Neutrophil (primary cell): ENCODE measurements at regions not wholly inside any gene's neighbourhood (a gene's known extent, or its start where the extent isn't known, plus 50 kb on each side); places are given as distances from the start of the nearest gene placed in this dataset.
"Not testable (repeated sequence)": the region's sequence is repeated elsewhere in the genome, so short reads cannot be mapped to it uniquely, and the experiment has no call there.

ENCODE experiments used
- H3K27ac ChIP-seq: fragments of 200-600 bp; sonication (generic); 2 replicates; pipeline ENCODE4 v1.5.1; 2016; ENCODE audit warnings: mild to moderate bottlenecking, moderate library complexity
- H3K27me3 ChIP-seq: fragments of 200-600 bp; sonication (generic); 2 replicates; pipeline ENCODE4 v1.6.0; 2016; ENCODE audit warnings: mild to moderate bottlenecking
- H3K36me3 ChIP-seq: fragments of 200-600 bp; sonication (generic); 2 replicates; pipeline ENCODE4 v1.5.1; 2017
- H3K4me1 ChIP-seq, 2 experiments: fragments of 200-600 bp in 1 of 2; sonication (generic) in 1 of 2; 1 replicate in 1 of 2; 2 replicates in 1 of 2; pipeline versions ENCODE4 v1.5.1 to v1.6.1; 2013 to 2016; ENCODE audit warnings: low read depth in 1 of 2, low read length in 1 of 2, mild to moderate bottlenecking in 1 of 2, moderate library complexity in 1 of 2; ENCODE audit not compliant: control insufficient read depth in 1 of 2, insufficient read depth in 1 of 2
- H3K4me3 ChIP-seq, 2 experiments: fragments of 200-600 bp in 1 of 2; sonication (generic) in 1 of 2; 1 replicate in 1 of 2; 2 replicates in 1 of 2; pipeline ENCODE4 v1.5.1; 2013 to 2016; ENCODE audit warnings: low read depth in 1 of 2, low read length in 1 of 2, mild to moderate bottlenecking in 1 of 2, moderate library complexity in 1 of 2
- H3K9me3 ChIP-seq: fragments of 200-600 bp; sonication (generic); 2 replicates; pipeline ENCODE4 v1.5.1; 2016
- CTCF ChIP-seq: fragments of 200-600 bp; sonication (generic); IDR thresholded peaks from 2 replicates; pipeline ENCODE4 v1.5.1; 2016; ENCODE audit warnings: antibody characterized with exemption

GRCh38 chr3:198096015-198096414, 136.0 kb downstream of the LMLN start:
- H3K4me3 ChIP-seq = no peak overlapping the region
- no peak overlapping the region for H3K27ac ChIP-seq
- H3K27me3 ChIP-seq = peaks cover 76% of the 10 kb centered on the region
- no peak for TF ChIP-seq CTCF
- no peaks in the 10 kb centered on the region for H3K9me3 ChIP-seq
- H3K36me3 ChIP-seq = no peaks in the 10 kb centered on the region
- no peaks in the 10 kb centered on the region for H3K4me1 ChIP-seq

- peaks cover 66% of the 10 kb centered on the region for H3K27me3 ChIP-seq
- H3K4me1 ChIP-seq = no peaks in the 10 kb centered on the region
- no peak overlapping the region for H3K4me3 ChIP-seq
- H3K9me3 ChIP-seq = no peaks in the 10 kb centered on the region
- TF ChIP-seq CTCF = no peak
- H3K27ac ChIP-seq = no peak overlapping the region
- H3K36me3 ChIP-seq = no peaks in the 10 kb centered on the region
These were observed 137.0 kb downstream of the LMLN start for GRCh38 chr3:198097048-198097447.

- H3K4me1 ChIP-seq, H3K36me3 ChIP-seq, H3K9me3 ChIP-seq, H3K27ac ChIP-seq, H3K4me3 ChIP-seq: not testable (repeated sequence)
- peaks cover 54% of the 10 kb centered on the region for H3K27me3 ChIP-seq
These were observed 138.7 kb downstream of the LMLN start for GRCh38 chr3:198098661-198099081.

GRCh38 chr3:198103070-198103469, 143.1 kb downstream of the LMLN start:
- not testable (repeated sequence) for H3K36me3 ChIP-seq, H3K4me1 ChIP-seq, H3K9me3 ChIP-seq, H3K27ac ChIP-seq, H3K4me3 ChIP-seq
- H3K27me3 ChIP-seq = peaks cover 13% of the 10 kb centered on the region

GRCh38 chr3:198106265-198106664, 146.2 kb downstream of the LMLN start:
- TF ChIP-seq CTCF = no peak
- Histone ChIP-seq H3K27ac (no peak overlapping the region), H3K4me3 (no peak overlapping the region), H3K36me3 (no peaks in the 10 kb centered on the region), H3K4me1 (peaks cover 4 to 6% of the 10 kb centered on the region in 2 experiments), H3K27me3 (peaks cover 22% of the 10 kb centered on the region), H3K9me3 (no peaks in the 10 kb centered on the region)

GRCh38 chr3:198107840-198108734, 148.1 kb downstream of the LMLN start:
- no peaks in the 10 kb centered on the region for H3K36me3 ChIP-seq
- H3K4me1 ChIP-seq = peaks cover 6 to 7% of the 10 kb centered on the region in 2 experiments
- TF ChIP-seq CTCF = no peak
- peak overlapping the region; percentile 33 for H3K27ac ChIP-seq
- no peak overlapping the region for H3K4me3 ChIP-seq
- peaks cover 39% of the 10 kb centered on the region for H3K27me3 ChIP-seq
- H3K9me3 ChIP-seq = no peaks in the 10 kb centered on the region
